GM18499 (cell line): ENCODE measurements at regions not wholly inside any gene's neighbourhood (a gene's known extent, or its start where the extent isn't known, plus 50 kb on each side); places are given as distances from the start of the nearest gene placed in this dataset.
"Not testable (repeated sequence)": the region's sequence is repeated elsewhere in the genome, so short reads cannot be mapped to it uniquely, and the experiment has no call there.

Experiments used
- ATAC-seq: cut with Tn5 transposase; IDR thresholded peaks from one replicate; pipeline ENCODE4 v1.9.1; 2021; ENCODE audit warnings: moderate number of reproducible peaks; ENCODE audit not compliant: insufficient read depth, unreplicated experiment

DNA sequence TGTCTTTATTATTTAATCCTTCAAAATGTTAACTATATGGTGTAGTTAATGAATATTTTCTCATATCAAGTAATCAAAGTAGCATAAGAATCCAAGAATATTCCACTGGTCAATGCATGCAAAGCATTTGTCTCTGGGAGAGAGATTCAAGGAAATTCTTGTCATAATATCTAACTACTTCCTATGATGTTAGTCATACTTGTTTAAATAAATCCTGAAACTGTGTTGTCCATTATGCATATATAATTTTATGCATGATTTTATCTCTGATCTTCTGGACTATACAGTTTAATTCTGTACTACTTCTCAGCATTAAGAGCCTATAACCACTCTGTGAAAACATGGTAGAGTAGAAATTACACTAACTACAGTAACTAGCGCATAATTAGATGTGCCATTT, 388.3 kb downstream of the NR4A2 start:
- ATAC-seq = no peak

DNA sequence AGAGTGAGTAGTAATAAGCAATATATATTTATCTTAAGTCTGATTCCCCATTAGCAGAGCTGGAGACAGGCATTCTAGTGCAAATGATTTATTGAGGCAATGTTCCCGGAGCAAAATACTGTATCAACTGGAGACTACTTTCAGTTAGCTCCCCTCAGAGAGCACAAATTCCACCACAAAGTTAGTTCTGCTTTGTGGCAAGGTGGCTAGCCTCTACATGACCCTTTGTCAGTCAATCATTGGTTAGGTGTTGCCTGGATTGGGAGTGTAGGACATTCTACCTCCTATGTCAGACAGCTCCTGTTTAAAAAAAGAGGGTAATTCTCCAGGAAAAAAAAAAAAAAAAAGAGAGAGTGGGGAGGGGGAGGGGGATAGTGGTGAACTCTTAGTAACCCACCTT, 402.2 kb downstream of the NR4A2 start:
- no peak for ATAC-seq

GRCh38 chr2:155917380-155917779, 415.1 kb downstream of the NR4A2 start:
- ATAC-seq = no peak

GRCh38 chr2:155913356-155913755, 419.2 kb downstream of the NR4A2 start:
- no peak for ATAC-seq

- no peak for ATAC-seq
Measured at GRCh38 chr2:155908567-155908966, 424.0 kb downstream of the NR4A2 start.

DNA sequence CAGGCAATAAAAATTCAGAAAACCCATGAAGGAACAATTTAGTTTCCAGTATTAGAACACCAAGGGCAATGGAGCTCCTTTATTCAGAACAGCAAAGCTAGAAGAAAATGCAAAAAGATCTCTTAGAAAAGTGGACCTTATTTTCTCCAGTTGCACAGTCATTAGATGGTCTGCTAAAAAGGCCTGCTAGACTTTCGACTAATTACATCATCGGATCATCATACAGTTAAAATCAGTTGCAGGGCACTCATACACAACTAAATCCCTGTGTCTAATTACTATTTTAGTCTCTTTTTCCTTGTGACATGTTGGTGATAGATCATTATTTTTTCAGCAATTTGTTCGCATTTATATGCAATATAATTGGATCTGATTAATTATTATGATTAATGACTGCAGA, 425.3 kb downstream of the NR4A2 start:
- ATAC-seq = no peak

GRCh38 chr2:155905657-155906056, 426.9 kb downstream of the NR4A2 start:
- ATAC-seq = no peak

DNA sequence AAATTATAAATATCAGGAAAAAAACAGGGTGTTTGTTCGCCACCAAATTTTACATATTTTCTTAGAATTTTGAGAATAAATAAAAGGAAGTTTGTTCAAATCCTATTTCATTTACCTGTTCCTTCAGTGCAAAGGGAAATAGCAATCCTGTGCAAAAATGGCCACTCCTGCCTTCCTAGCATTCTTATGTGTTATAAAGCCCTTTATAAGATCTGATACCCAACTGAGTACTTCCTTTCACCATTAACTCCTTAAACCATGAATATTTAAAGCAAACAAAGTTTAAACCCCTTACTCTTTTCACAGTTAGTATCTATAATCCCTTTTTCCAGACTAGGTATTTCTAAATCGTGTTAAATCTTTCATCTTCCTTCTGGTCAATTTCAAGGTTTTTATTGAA, 427.8 kb downstream of the NR4A2 start:
- ATAC-seq = no peak

DNA sequence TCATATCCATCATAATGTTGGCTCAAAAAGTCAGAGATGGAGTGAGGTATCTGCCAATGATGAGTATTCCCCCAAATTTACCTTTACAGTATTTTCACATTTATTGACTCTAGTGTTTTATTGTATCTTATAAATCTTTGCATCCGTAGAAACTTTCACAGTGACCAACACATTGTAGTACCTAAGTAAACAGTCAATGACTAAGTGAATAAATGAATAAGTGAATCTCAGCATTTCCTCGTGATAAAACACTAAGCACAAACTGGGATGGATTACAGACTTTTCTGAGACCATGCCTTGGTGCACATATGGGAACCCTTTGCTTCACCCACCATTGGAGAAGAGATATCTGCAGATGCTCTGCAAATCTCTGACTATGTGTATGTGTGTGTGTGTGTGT, 429.9 kb downstream of the NR4A2 start:
- ATAC-seq = no peak

- no peak for ATAC-seq
Measured at GRCh38 chr2:155895016-155895415, 437.5 kb downstream of the NR4A2 start.

- not testable (repeated sequence) for ATAC-seq
Measured at GRCh38 chr2:155880382-155880781, 452.1 kb downstream of the NR4A2 start.

DNA sequence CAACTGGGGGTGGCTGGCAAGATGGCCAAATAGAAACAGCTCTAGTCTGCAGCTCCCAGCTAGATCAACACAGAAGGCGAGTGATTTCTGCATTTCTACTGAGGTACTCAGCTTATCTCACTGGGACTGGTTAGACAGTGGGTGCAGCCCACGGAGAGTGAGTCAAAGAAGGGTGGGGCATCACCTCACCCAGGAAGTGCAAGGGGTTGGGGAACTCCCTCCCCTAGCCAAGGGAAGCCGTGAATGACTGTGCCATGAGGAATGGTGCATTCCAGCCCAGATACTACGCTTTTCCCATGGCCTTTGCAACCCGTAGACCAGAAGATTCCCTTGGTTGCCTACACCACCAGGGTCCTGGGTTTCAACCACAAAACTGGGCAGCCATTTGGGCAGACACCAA, 452.6 kb downstream of the NR4A2 start:
- ATAC-seq = not testable (repeated sequence)

- ATAC-seq = no peak
Measured at GRCh38 chr2:155872396-155872795, 460.1 kb downstream of the NR4A2 start.

- ATAC-seq = no peak
Measured at GRCh38 chr2:155871940-155872339, 460.6 kb downstream of the NR4A2 start.

GRCh38 chr2:155867564-155867963, 465.0 kb downstream of the NR4A2 start:
- ATAC-seq = no peak

GRCh38 chr2:155866477-155866876, 466.0 kb downstream of the NR4A2 start:
- no peak for ATAC-seq

DNA sequence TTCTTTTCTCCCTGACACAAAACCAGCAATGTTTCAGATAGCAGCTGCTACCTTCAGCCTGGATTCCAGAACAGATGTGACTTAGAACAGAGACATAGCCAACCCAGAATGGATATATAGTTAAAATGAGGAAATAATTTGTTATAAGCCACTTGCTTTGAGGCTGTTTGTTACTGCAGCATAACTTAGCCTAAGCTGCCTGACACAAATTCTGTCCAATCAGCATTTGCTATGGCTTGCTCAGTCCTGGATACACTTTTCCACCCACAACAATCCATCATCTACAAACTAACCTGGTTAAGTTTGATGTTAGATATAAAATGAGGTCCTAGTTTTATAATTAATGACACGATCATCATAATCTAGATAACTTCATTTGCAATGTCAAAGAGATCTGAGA, 480.4 kb downstream of the NR4A2 start:
- ATAC-seq = no peak

- ATAC-seq = no peak
Measured at GRCh38 chr2:155846259-155846658, 486.3 kb downstream of the NR4A2 start.

- no peak for ATAC-seq
Measured at GRCh38 chr2:155844461-155844860, 488.1 kb downstream of the NR4A2 start.

DNA sequence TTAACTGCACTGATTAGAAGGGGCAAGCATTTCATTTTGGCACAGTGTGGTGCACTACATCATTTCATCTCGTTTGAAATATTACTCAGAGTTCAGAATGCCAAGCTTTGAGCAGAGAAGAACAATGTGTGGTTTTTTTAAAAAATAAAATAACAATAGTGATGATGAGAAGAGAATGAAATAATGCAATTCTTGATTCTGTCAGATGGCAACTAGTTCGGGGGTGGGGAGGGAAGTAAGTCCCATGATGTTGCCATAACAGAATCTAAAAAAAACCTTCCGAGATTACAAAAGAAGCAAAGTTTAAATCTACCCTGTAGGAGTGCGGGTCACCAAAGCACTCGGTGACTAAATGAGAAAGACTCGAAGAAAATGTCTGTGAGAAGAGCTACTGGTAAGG, 490.4 kb downstream of the NR4A2 start:
- ATAC-seq = no peak

DNA sequence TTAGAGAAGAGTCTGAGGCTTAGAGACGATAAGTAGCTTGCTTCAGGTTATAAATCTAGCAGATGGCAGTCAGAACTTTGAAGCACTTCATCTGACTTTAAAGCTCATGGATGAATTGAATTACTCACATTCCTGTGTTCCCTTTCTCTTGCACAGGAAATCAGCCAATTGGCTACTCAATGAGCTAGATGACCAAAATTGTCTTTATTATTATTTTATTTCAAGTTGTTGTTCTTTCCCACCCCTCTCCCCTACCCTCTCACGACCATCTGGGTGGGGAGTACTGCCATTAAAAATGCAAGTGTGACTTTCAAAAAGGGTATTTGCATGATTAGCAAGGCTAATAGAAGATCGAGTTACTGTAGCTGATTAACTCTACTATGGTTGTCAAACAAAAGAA, 491.1 kb downstream of the NR4A2 start:
- no peak for ATAC-seq

- ATAC-seq = no peak
Measured at GRCh38 chr2:155840661-155841060, 491.9 kb downstream of the NR4A2 start.

DNA sequence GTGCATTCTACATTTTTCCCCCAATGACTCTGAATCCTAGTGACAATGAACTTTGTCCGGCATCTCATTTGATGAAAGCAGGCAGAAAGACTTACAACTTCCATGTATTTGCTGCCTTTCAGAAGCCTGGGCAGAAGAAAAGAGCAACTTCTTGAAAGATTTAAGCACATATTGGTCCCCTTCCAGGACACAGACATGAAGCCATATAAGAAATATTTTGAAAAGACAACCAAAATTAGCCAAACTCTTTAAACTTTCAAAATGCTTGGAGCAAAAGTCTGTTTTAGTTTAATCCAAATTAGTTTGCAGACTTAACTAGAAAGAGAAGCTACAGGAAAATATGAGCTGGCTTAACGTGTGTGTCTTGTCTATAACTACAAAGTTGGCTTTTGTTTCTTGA, 492.5 kb downstream of the NR4A2 start:
- no peak for ATAC-seq
